ENCODE measurements at regions not wholly inside any gene's neighbourhood (a gene's known extent, or its start where the extent isn't known, plus 50 kb on each side); places are given as distances from the start of the nearest gene placed in this dataset.

DNA sequence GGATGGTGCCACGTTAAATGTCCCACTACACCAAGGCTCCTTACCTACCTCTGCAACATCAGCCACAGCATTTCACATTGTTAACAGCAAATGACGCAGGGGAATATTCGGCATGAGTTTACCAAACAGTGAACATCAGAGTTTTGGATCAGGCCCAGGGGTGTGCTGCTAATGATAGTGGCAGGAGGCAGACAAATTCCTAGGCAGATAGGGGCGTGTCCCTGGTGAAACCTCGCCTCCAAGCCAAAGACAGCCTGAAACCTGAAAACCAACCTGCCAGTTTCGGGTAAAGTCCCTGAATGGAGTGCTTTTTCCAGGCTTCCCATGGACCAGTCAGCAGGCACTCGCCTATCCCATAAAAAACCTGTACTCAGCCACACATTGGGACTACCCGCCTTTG, 133.6 kb downstream of the SH3BGRL2 start:
- Histone ChIP-seq H3K27ac (ENCODE audit: low read depth, low read length) (no peak overlapping the region), H3K18ac (ENCODE audit: extremely low read depth, low read length) (no peak overlapping the region), H2BK5ac (ENCODE audit: low read depth, low read length) (no peak overlapping the region), H3K23me2 (ENCODE audit: low read depth, low read length) (no peaks in the 10 kb centered on the region), H3K23ac (ENCODE audit: insufficient read length) (no peak overlapping the region), H2AK5ac (ENCODE audit: low read depth, low read length) (no peak overlapping the region), H3K14ac (ENCODE audit: insufficient read length) (no peak overlapping the region), H2BK20ac (ENCODE audit: low read length) (no peak overlapping the region), H3K79me1 (ENCODE audit: low read depth, low read length) (no peaks in the 10 kb centered on the region), H3K36me3 (ENCODE audit: control insufficient read depth in 2 of 4, insufficient read depth in 4 of 4, low read length in 3 of 4) (no peaks in the 10 kb centered on the region), H3K4me1 (replicated peaks in 1 of 4; ENCODE audit: control insufficient read depth in 3 of 4, insufficient read depth in 4 of 4, low read length in 3 of 4) (no peaks in the 10 kb centered on the region; a peak in 1 of 7 replicates), H3K4me2 (ENCODE audit: insufficient read depth in 1 of 2, low read depth in 2 of 2, low read length in 2 of 2) (no peak overlapping the region), H3K9ac (replicated peaks in 1 of 4; ENCODE audit: extremely low read depth in 1 of 4, low read depth in 3 of 4, low read length in 3 of 4) (no peak overlapping the region), H4K91ac (replicated peaks; ENCODE audit: insufficient read length, low read length) (no peak overlapping the region), H4K8ac (ENCODE audit: extremely low read depth, insufficient read depth, low read length) (no peak overlapping the region), H4K20me1 (replicated peaks in 1 of 2; ENCODE audit: control insufficient read depth in 1 of 2, insufficient read depth in 2 of 2, low read length in 2 of 2) (no peaks in the 10 kb centered on the region), H2BK120ac (replicated peaks; ENCODE audit: low read depth, low read length) (no peak overlapping the region), H3K9me3 (ENCODE audit: insufficient read depth in 2 of 2, low read depth in 1 of 2, low read length in 1 of 2) (no peaks in the 10 kb centered on the region), H3K27me3 (replicated peaks in 1 of 4; ENCODE audit: control insufficient read depth in 3 of 4, extremely low read depth in 1 of 4, insufficient read depth in 3 of 4, low read length in 3 of 4) (no peaks in the 10 kb centered on the region), H3K4ac (replicated peaks; ENCODE audit: insufficient read length, low read depth, low read length) (no peak overlapping the region), H3K79me2 (ENCODE audit: control insufficient read depth in 1 of 2, insufficient read depth in 2 of 2, low read length in 2 of 2) (no peaks in the 10 kb centered on the region), H2BK12ac (ENCODE audit: low read depth, low read length) (no peak overlapping the region), H2AFZ (ENCODE audit: low read length) (peak overlapping the region; percentile 73), H2BK15ac (ENCODE audit: low read length) (no peak overlapping the region), H3K56ac (replicated peaks; ENCODE audit: insufficient read length, low read depth, low read length) (no peak overlapping the region), H3K4me3 (ENCODE audit: extremely low read depth in 1 of 4, insufficient read depth in 2 of 4, low read depth in 3 of 4, low read length in 4 of 4) (no peak overlapping the region), H4K5ac (ENCODE audit: insufficient read length, low read depth, low read length) (no peak overlapping the region)
- POLR2A ChIA-PET (ENCODE audit: partially characterized antibody): no interaction called here
- FAIRE-seq (no peak), DNase-seq (ENCODE audit: low read depth in 1 of 2, low spot score in 2 of 2) (no peak)
- CTCF ChIA-PET (ENCODE audit: partially characterized antibody): interaction anchor here (0.6 to 4.5 kb wide), 5 partner anchors 9 to 105 kb away, joined by 3 to 72 read pairs (median 3); no protein-coding TSS in a partner anchor
- 80% methylated on average over 8 of the region's 8 CpGs; no CpG with 5 or more reads in 1 of the 2 experiments for WGBS, 2 experiments (ENCODE audit: extremely low coverage in 1 of 2, insufficient coverage in 1 of 2, insufficient read length in 1 of 2, insufficient replicate concordance in 2 of 2, low coverage in 1 of 2, low lambda C conversion rate in 2 of 2, missing lambda C conversion rate in 1 of 2)
- TF ChIP-seq TAF7 (optimal IDR thresholded peaks at IDR 0.05; ENCODE audit: borderline replicate concordance, low read depth, low read length) (no peak), CEBPB (IDR thresholded peaks at IDR 0.05; ENCODE audit: low read depth, low read length) (no peak), MAFK (IDR thresholded peaks at IDR 0.05; ENCODE audit: low read depth, low read length) (no peak), SIX5 (IDR thresholded peaks at IDR 0.05; ENCODE audit: low read depth, low read length) (no peak), POLR2AphosphoS5 (IDR thresholded peaks at IDR 0.05; ENCODE audit: low read depth, low read length) (no peak), TCF12 (IDR thresholded peaks at IDR 0.05; ENCODE audit: low read depth, low read length) (no peak), CHD2 (IDR thresholded peaks at IDR 0.05; ENCODE audit: low read length) (no peak), POU5F1 (IDR thresholded peaks at IDR 0.05; ENCODE audit: low read depth, low read length) (no peak), SP4 (IDR thresholded peaks at IDR 0.05; ENCODE audit: low read length) (no peak), CHD1 (IDR thresholded peaks at IDR 0.05; ENCODE audit: low read depth, low read length) (no peak), SP2 (IDR thresholded peaks at IDR 0.05; ENCODE audit: low read length) (no peak), JUN (IDR thresholded peaks at IDR 0.05; ENCODE audit: low read depth, low read length) (no peak), BCL11A (IDR thresholded peaks at IDR 0.05; ENCODE audit: low read depth in 2 of 2, low read length in 2 of 2) (no peak)
- TF ChIP-seq, protein P1, sequence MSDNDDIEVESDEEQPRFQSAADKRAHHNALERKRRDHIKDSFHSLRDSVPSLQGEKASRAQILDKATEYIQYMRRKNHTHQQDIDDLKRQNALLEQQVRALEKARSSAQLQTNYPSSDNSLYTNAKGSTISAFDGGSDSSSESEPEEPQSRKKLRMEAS (IDR thresholded peaks at IDR 0.05): no peak

Data from H1 (cell line).